GM18502 (cell line): ENCODE measurements at regions not wholly inside any gene's neighbourhood (a gene's known extent, or its start where the extent isn't known, plus 50 kb on each side); places are given as distances from the start of the nearest gene placed in this dataset.

Source experiments
- ATAC-seq: cut with Tn5 transposase; IDR thresholded peaks from one replicate; pipeline ENCODE4 v1.9.1; 2021; ENCODE audit warnings: mild to moderate bottlenecking; ENCODE audit not compliant: unreplicated experiment, poor library complexity

GRCh38 chr6:15062516-15063252 lies 183.2 kb upstream of the JARID2 start:
- no peak for ATAC-seq

GRCh38 chr6:15063253-15063853 lies 182.5 kb upstream of the JARID2 start:
- ATAC-seq: no peak

DNA sequence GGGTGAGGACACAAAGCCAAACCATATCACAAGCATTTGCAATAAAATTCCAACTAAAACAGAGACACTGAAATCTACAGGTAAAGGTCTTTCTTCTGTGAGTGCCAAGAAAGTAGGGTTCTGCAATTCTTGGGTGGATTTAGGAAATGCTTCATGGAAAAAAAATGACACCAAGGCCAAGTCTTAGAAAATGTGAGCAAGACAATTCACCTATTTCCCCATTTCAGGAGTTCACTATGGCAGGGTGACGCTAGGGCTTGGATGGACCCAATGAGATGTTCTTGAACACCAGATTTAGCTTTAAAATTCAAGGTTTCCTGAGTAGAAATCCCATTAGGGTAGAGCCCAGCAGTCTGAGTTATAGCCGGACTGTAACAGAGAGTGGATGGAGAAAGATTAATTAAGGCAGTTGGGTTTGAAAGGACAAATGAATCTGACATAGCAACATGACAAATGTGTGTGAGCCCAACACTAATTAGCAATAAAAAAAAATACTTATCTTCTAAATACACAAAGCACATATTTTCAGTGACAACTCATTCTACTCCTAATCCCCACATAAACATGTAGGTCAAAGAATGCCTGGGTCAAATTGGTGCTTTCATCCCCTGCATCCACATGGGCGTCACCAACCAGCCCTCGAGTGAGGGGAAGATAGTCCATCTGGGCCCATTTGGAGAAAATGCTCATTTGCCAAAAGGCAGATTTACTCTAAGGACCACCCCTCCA lies 180.4 kb upstream of the JARID2 start:
- no peak for ATAC-seq

GRCh38 chr6:15066089-15066758 lies 179.6 kb upstream of the JARID2 start:
- ATAC-seq: no peak

DNA sequence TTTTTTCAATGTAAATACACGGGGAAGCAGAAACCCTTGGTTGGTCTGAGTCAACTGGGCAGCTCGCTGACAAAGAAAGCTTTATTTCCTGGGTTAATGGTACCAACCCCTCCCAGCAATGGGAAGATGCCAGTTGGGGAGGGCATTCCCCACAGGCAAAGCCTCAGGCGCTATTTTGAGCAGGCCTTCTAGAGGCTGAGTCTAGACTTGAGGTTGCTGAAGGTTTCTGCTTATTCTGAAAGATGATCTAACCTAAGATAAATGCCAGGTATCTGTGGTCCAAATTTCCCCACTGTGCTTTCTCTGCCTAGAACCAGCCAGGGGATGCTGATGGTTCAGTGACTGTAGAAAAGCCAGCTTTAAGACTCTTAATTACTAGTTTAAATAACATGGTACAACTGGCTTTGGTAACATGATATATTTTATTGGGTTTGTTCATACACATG lies 172.5 kb upstream of the JARID2 start:
- peak; percentile 64 for ATAC-seq

DNA sequence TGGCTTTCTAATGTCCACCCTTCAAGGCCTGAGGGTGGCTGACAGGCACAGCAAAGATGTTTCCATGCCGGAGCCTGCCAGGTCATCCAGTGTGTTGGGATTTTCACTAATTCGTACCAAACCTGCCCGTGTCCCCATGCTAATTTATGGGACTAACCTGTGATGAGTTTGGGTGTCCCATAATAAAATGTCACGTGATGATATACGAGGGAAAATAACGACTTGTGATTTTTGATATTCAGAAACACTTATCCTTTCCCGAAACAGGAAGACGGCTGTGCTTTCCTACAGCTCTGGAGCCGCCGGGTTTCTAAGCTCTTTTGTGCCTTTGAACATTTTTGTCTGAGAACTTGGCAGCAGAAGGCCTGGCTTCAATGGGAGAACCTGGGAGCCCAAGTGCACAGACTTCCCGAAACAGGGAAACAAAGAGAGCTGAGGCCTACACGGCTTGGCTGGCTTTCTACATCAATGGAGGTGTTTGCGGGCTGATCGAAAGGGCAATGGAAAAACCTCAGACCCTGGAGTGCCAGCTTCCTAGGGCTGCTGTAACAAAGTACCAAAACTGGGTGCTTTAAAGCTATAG lies 171.9 kb upstream of the JARID2 start:
- no peak for ATAC-seq

DNA sequence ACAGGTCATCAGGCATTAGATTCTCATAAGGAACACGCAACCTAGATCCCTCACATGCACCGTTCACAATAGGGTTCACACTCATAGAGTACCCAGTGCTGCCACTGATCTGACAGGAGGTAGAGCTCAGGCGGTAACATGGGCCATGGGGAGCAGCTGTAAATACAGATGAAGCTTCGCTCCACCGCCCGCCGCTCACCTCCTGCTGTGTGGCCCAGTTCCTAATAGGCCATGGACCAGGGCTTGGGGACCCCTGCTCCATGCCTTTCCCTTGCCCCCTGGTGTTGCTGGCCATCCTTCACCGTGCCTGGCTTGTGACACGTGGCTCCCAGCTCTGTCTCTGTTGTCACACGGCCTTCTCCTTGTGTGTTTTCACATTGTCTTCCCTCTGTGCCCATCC lies 171.1 kb upstream of the JARID2 start:
- no peak for ATAC-seq

- no peak for ATAC-seq
Measured at GRCh38 chr6:15076565-15076964, 169.3 kb upstream of the JARID2 start.

DNA sequence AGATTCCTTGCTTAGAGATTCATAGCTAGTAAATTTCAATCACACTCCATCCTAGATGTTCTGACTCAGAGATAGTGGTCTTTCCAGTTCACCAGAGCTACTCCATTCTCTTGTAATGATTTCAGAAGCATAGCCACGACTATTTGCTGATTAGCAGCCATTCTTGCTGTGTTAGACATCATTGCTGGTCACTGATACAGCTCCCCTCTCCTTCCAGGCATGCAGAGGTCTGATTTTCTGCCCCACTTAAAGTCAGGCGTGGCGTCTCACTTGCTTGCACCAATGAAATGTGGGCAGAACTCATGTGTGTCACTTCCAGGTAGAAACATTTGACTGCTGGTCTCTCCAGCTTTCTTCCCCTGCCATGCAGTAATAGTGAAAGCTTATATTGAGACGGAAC lies 168.9 kb upstream of the JARID2 start:
- no peak for ATAC-seq

- no peak for ATAC-seq
Measured at GRCh38 chr6:15077961-15078360, 167.9 kb upstream of the JARID2 start.

GRCh38 chr6:15079288-15079817 lies 166.5 kb upstream of the JARID2 start:
- no peak for ATAC-seq

DNA sequence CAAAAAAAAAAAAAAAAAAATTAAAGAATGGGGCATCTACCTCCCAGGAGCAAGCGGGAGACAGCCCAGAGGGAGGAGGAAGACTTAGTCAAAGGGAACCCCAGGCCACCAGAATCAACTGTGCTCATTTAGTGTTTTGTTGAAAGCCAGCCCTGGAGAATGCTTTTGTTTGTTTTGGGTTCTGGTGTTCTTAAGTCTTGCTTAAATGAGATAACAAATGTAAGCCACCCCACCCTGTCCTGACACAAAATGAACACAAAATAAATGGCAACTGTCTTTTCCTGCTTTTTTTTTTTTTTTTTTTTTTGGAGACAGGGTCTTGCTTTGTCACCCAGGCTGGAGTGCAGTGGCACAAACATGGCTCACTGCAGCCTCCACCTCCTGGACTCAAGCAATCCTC lies 165.0 kb upstream of the JARID2 start:
- no peak for ATAC-seq

GRCh38 chr6:15081447-15081846 lies 164.4 kb upstream of the JARID2 start:
- no peak for ATAC-seq

- ATAC-seq: no peak
Measured at GRCh38 chr6:15082708-15083107, 163.2 kb upstream of the JARID2 start.

DNA sequence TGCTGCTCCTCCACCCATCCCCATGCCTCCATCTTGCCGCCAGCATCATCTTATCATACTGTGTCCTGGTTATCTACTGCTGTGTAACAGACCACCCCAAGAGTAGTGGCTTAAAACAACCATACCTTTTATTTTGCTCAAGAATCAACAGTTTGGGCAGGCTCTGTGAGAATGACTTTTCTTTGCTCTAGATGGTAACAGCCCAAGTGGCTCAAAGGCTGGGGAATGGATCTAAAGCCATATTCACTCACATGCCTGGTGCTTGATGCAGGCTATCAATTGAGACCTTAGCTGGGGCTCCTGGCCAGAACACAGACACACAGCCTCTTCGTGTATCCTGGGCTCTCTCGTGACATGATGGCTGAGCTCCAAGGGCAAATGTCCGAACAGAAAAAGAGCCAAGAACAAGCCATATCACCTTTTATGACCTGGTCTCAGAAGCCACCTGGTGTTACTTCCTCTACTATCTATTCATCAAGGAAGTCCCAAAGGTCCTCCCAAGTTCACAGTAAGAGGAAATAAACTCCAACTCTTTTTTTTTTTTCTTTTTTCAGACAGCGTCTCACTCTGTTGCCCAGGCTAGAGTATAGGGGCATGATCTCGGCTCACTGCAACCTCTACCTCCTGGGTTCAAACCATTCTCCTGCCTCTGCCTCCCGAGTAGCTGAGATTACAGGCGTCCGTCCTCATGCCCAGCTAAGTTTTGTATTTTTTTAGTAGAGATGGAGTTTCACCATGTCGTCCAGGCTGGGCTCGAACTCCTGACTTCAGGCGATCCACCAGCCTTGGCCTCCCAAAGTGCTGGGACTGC lies 159.3 kb upstream of the JARID2 start:
- ATAC-seq: no peak

DNA sequence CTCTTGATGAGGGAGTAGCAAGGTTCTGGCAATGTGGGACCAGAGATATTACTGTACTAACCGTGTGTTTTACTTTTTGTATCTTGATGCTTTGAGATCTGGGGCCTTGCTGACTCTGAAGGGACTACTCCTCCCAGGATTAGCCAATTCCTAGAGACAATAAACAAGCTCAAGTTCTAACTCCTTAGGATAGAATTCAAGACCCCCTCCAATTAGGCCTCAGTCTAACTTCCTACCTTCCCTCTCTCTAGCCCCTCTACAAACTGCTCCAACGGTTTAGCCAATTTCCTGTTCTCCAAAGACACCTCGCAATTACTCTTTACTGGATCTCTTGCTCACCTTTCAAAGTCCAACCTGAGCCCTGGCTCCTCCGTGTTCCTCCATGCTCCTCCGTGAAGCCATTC lies 158.7 kb upstream of the JARID2 start:
- ATAC-seq: no peak

GRCh38 chr6:15088904-15089568 lies 156.8 kb upstream of the JARID2 start:
- ATAC-seq: no peak

DNA sequence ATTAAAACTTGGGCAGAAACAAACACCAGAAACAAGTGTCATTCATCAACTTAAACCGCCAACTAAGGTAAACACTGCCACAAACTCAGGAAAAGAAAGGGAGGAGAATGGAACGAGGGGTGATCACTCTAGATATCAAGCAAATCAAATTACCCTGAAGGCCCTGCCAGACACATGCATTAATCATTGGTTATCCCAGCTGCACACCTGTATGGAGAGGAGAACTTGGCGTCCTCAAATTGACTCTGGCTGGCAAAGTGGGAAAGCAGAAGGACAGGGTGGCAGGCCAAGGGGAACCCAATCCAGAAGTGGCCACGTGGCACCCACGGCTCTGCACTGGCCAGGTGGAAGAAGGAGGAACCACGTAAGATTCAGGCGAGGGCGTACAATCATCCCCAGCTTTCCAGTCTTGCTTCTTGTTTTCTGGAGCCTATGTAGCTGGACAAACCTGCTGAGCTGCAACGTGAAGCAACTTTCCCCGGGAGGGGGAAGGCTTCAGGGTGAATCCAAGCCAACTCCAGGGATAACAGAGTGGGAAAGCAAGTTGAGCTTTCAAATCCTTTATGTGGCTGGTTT lies 156.2 kb upstream of the JARID2 start:
- no peak for ATAC-seq

- ATAC-seq: no peak
Measured at GRCh38 chr6:15090145-15090579, 155.7 kb upstream of the JARID2 start.
